GM19240 (cell line): ENCODE measurements at regions not wholly inside any gene's neighbourhood (a gene's known extent, or its start where the extent isn't known, plus 50 kb on each side); places are given as distances from the start of the nearest gene placed in this dataset.
"Not testable (repeated sequence)": the region's sequence is repeated elsewhere in the genome, so short reads cannot be mapped to it uniquely, and the experiment has no call there.

ENCODE experiments used
- DNase-seq: peaks from one replicate; pipeline ENCODE4 v3.0.0; 2011; ENCODE audit warnings: low spot score; ENCODE audit not compliant: insufficient read length

- DNase-seq = no peak
Measured at GRCh38 chr20:12928358-12928754, 80.4 kb upstream of the SPTLC3 start.

GRCh38 chr20:12928755-12929401 is 79.9 kb upstream of the SPTLC3 start:
- DNase-seq = no peak

GRCh38 chr20:12936020-12936419 is 72.8 kb upstream of the SPTLC3 start:
- DNase-seq = no peak

- no peak for DNase-seq
Measured at GRCh38 chr20:12936524-12936923, 72.2 kb upstream of the SPTLC3 start.

GRCh38 chr20:12941025-12941424 is 67.7 kb upstream of the SPTLC3 start:
- DNase-seq = no peak

- no peak for DNase-seq
Measured at GRCh38 chr20:12942123-12942522, 66.6 kb upstream of the SPTLC3 start.

- DNase-seq = no peak
Measured at GRCh38 chr20:12946789-12947188, 62.0 kb upstream of the SPTLC3 start.

GRCh38 chr20:12947691-12948090 is 61.1 kb upstream of the SPTLC3 start:
- DNase-seq = no peak

- DNase-seq = no peak
Measured at GRCh38 chr20:12949429-12949980, 59.3 kb upstream of the SPTLC3 start.

- not testable (repeated sequence) for DNase-seq
Measured at GRCh38 chr20:12954254-12954653, 54.5 kb upstream of the SPTLC3 start.

- no peak for DNase-seq
Measured at GRCh38 chr20:12955611-12956010, 53.2 kb upstream of the SPTLC3 start.

- DNase-seq = no peak
Measured at GRCh38 chr20:12956303-12956702, 52.5 kb upstream of the SPTLC3 start.

- no peak for DNase-seq
Measured at GRCh38 chr20:12957968-12958367, 50.8 kb upstream of the SPTLC3 start.
